Activated CD4-positive, alpha-beta T cell treated with anti-CD3 and anti-CD28 coated beads for 36 hours (primary cell): ENCODE measurements at regions not wholly inside any gene's neighbourhood (a gene's known extent, or its start where the extent isn't known, plus 50 kb on each side); places are given as distances from the start of the nearest gene placed in this dataset.

ENCODE experiments used
- ATAC-seq: fragments of 200-7000 bp; cut with Tn5 transposase; one replicate; pipeline ENCODE4 v1.10.0; 2021; ENCODE audit warnings: mild to moderate bottlenecking, moderate library complexity
- CTCF ChIA-PET: fragments of 350-600 bp; sonication (Branson Sonifier 250); formaldehyde crosslinking; loops from one replicate; lab custom pipeline; 2021; ENCODE audit warnings: antibody characterized with exemption; lab: Charles Lee
- POLR2A ChIA-PET: fragments of 350-600 bp; sonication (Branson Sonifier 250); formaldehyde crosslinking; loops from one replicate; lab custom pipeline; 2021; ENCODE audit warnings: antibody characterized with exemption, inconsistent platforms; lab: Charles Lee
- DNase-seq: peaks from one replicate; pipeline ENCODE4 v3.0.0-alpha.2; 2020
- H3K27ac Mint-ChIP-seq: one replicate; pipeline ENCODE4 v1.8.0; 2021; ENCODE audit warnings: mixed read lengths
- H3K27me3 Mint-ChIP-seq: one replicate; pipeline ENCODE4 v1.8.0; 2021; ENCODE audit warnings: mixed read lengths
- H3K36me3 Mint-ChIP-seq: one replicate; pipeline ENCODE4 v1.8.0; 2021; ENCODE audit warnings: low read depth, mixed read lengths
- H3K4me1 Mint-ChIP-seq: one replicate; pipeline ENCODE4 v1.8.0; 2021; ENCODE audit warnings: mixed read lengths
- H3K4me3 Mint-ChIP-seq: one replicate; pipeline ENCODE4 v1.8.0; 2021; ENCODE audit warnings: mild to moderate bottlenecking, moderate library complexity, mixed read lengths
- H3K9me3 Mint-ChIP-seq: one replicate; pipeline ENCODE4 v1.8.0; 2021; ENCODE audit warnings: low read depth, mixed read lengths
- intact Hi-C, 2 experiments: fragments of 100-400 bp; cut with DNase I in 1 of 2; cut with micrococcal nuclease in 1 of 2; formaldehyde crosslinking; loops; one replicate each; pipeline versions ENCODE4 v1.14.2 to v1.15.1; 2022 to 2024; cut with DNase I, micrococcal nuclease

- H3K4me1 Mint-ChIP-seq: peaks cover 5% of the 10 kb centered on the region
- no peaks in the 10 kb centered on the region for H3K27me3 Mint-ChIP-seq
- intact Hi-C loops: no loop called here
- DNase-seq (no peak), ATAC-seq (no peak)
- H3K9me3 Mint-ChIP-seq: no peaks in the 10 kb centered on the region
- ChIA-PET CTCF (no interaction called here), POLR2A (no interaction called here)
- H3K4me3 Mint-ChIP-seq: no peak overlapping the region
- H3K36me3 Mint-ChIP-seq: no peaks in the 10 kb centered on the region
- H3K27ac Mint-ChIP-seq: no peak overlapping the region
Measured at GRCh38 chr3:194279101-194279500, 72.0 kb downstream of the CPN2 start.

GRCh38 chr3:194279701-194280360 lies 71.3 kb downstream of the CPN2 start:
- Mint-ChIP-seq H3K36me3 (no peaks in the 10 kb centered on the region), H3K27ac (no peak overlapping the region), H3K4me1 (peaks cover 5% of the 10 kb centered on the region), H3K27me3 (no peaks in the 10 kb centered on the region), H3K9me3 (no peaks in the 10 kb centered on the region), H3K4me3 (no peak overlapping the region)
- ATAC-seq: no peak
- intact Hi-C loops: no loop called here
- DNase-seq: no peak
- ChIA-PET POLR2A (no interaction called here), CTCF (interaction anchor here (1.2 kb wide), 1 partner anchor 36 kb away, joined by 4 read pairs; no protein-coding TSS in a partner anchor)

- Mint-ChIP-seq H3K9me3 (no peaks in the 10 kb centered on the region), H3K36me3 (no peaks in the 10 kb centered on the region), H3K27me3 (no peaks in the 10 kb centered on the region), H3K27ac (no peak overlapping the region), H3K4me1 (no peaks in the 10 kb centered on the region), H3K4me3 (no peak overlapping the region)
- POLR2A ChIA-PET: no interaction called here
- ATAC-seq: no peak
- DNase-seq: no peak
- intact Hi-C loops: no loop called here
- CTCF ChIA-PET: interaction anchor here (1.2 kb wide), 1 partner anchor 35 kb away, joined by 4 read pairs; no protein-coding TSS in a partner anchor
Measured at GRCh38 chr3:194280777-194281176, 70.4 kb downstream of the CPN2 start.

GRCh38 chr3:194281306-194281705 lies 69.8 kb downstream of the CPN2 start:
- POLR2A ChIA-PET: no interaction called here
- no peaks in the 10 kb centered on the region for H3K27me3 Mint-ChIP-seq
- CTCF ChIA-PET: no interaction called here
- H3K27ac Mint-ChIP-seq: no peak overlapping the region
- DNase-seq (no peak), ATAC-seq (no peak)
- intact Hi-C loops: no loop called here
- no peaks in the 10 kb centered on the region for H3K4me1 Mint-ChIP-seq
- no peaks in the 10 kb centered on the region for H3K9me3 Mint-ChIP-seq
- H3K36me3 Mint-ChIP-seq: no peaks in the 10 kb centered on the region
- H3K4me3 Mint-ChIP-seq: no peak overlapping the region

- ChIA-PET POLR2A (no interaction called here), CTCF (interaction anchor here (0.7 kb wide), 1 partner anchor 154 kb away, joined by 3 read pairs; no protein-coding TSS in a partner anchor)
- H3K4me1 Mint-ChIP-seq: no peaks in the 10 kb centered on the region
- H3K9me3 Mint-ChIP-seq: no peaks in the 10 kb centered on the region
- DNase-seq (no peak), ATAC-seq (no peak)
- no peak overlapping the region for H3K27ac Mint-ChIP-seq
- H3K4me3 Mint-ChIP-seq: no peak overlapping the region
- H3K27me3 Mint-ChIP-seq: no peaks in the 10 kb centered on the region
- intact Hi-C loops: no loop called here
- H3K36me3 Mint-ChIP-seq: no peaks in the 10 kb centered on the region
Measured at GRCh38 chr3:194281766-194282165, 69.4 kb downstream of the CPN2 start.

GRCh38 chr3:194282436-194283122 lies 68.5 kb downstream of the CPN2 start:
- H3K27ac Mint-ChIP-seq: no peak overlapping the region
- no peak for ATAC-seq
- H3K4me3 Mint-ChIP-seq: no peak overlapping the region
- H3K27me3 Mint-ChIP-seq: peaks cover 3% of the 10 kb centered on the region
- H3K36me3 Mint-ChIP-seq: no peaks in the 10 kb centered on the region
- DNase-seq: no peak
- ChIA-PET CTCF (interaction anchor here (0.7 to 0.8 kb wide), 2 partner anchors 14 to 155 kb away, joined by 3 read pairs; no protein-coding TSS in a partner anchor), POLR2A (no interaction called here)
- no peaks in the 10 kb centered on the region for H3K4me1 Mint-ChIP-seq
- intact Hi-C loops: no loop called here
- H3K9me3 Mint-ChIP-seq: no peaks in the 10 kb centered on the region

GRCh38 chr3:194283221-194284006 lies 67.7 kb downstream of the CPN2 start:
- POLR2A ChIA-PET: no interaction called here
- H3K9me3 Mint-ChIP-seq: no peaks in the 10 kb centered on the region
- no peak overlapping the region for H3K27ac Mint-ChIP-seq
- no peak for DNase-seq
- no peak overlapping the region for H3K4me3 Mint-ChIP-seq
- H3K4me1 Mint-ChIP-seq: no peaks in the 10 kb centered on the region
- CTCF ChIA-PET: interaction anchor here (0.7 to 0.8 kb wide), 2 partner anchors 15 to 17 kb away, joined by 3 read pairs; no protein-coding TSS in a partner anchor
- ATAC-seq: no peak
- intact Hi-C loops: no loop called here
- H3K27me3 Mint-ChIP-seq: peaks cover 3% of the 10 kb centered on the region
- H3K36me3 Mint-ChIP-seq: no peaks in the 10 kb centered on the region

GRCh38 chr3:194284351-194284750 lies 66.8 kb downstream of the CPN2 start:
- Mint-ChIP-seq H3K4me3 (no peak overlapping the region), H3K27ac (no peak overlapping the region), H3K27me3 (peaks cover 3% of the 10 kb centered on the region), H3K9me3 (no peaks in the 10 kb centered on the region), H3K36me3 (no peaks in the 10 kb centered on the region), H3K4me1 (no peaks in the 10 kb centered on the region)
- ChIA-PET POLR2A (no interaction called here), CTCF (interaction anchor here (0.9 kb wide), 1 partner anchor 30 kb away, joined by 3 read pairs; no protein-coding TSS in a partner anchor)
- intact Hi-C loops: no loop called here
- DNase-seq (no peak), ATAC-seq (no peak)

GRCh38 chr3:194285024-194285849 lies 65.9 kb downstream of the CPN2 start:
- no peak for ATAC-seq
- Mint-ChIP-seq H3K4me1 (no peaks in the 10 kb centered on the region), H3K36me3 (no peaks in the 10 kb centered on the region), H3K9me3 (peaks cover 2% of the 10 kb centered on the region), H3K27ac (no peak overlapping the region), H3K27me3 (peaks cover 5% of the 10 kb centered on the region), H3K4me3 (no peak overlapping the region)
- CTCF ChIA-PET: interaction anchor here (0.9 kb wide), 1 partner anchor 30 kb away, joined by 3 read pairs; no protein-coding TSS in a partner anchor
- no peak for DNase-seq
- intact Hi-C loops: no loop called here
- POLR2A ChIA-PET: no interaction called here

- no peaks in the 10 kb centered on the region for H3K4me1 Mint-ChIP-seq
- CTCF ChIA-PET: no interaction called here
Measured at GRCh38 chr3:194285850-194286197, 65.3 kb downstream of the CPN2 start.

More at GRCh38 chr3:194285850-194286197, 65.3 kb downstream of the CPN2 start:
- intact Hi-C loops: no loop called here
- Mint-ChIP-seq H3K9me3 (peaks cover 2% of the 10 kb centered on the region), H3K27ac (no peak overlapping the region), H3K4me3 (no peak overlapping the region), H3K36me3 (no peaks in the 10 kb centered on the region), H3K27me3 (peaks cover 5% of the 10 kb centered on the region)
- ATAC-seq: no peak
- DNase-seq: no peak
- POLR2A ChIA-PET: no interaction called here
